H9 (cell line): ENCODE measurements at regions not wholly inside any gene's neighbourhood (a gene's known extent, or its start where the extent isn't known, plus 50 kb on each side); places are given as distances from the start of the nearest gene placed in this dataset.

Experiments
- DNase-seq: peaks from one replicate; pipeline ENCODE4 v3.0.0-alpha.2; 2017
- H2AFZ ChIP-seq: one replicate; pipeline ENCODE4 v1.6.1; 2013; ENCODE audit warnings: mild to moderate bottlenecking, low read length, control low read depth, moderate library complexity
- H2AK5ac ChIP-seq: 2 replicates; pipeline ENCODE4 v1.6.1; 2013; ENCODE audit warnings: low read length, control low read depth, mixed read lengths; ENCODE audit not compliant: insufficient read length
- H2BK120ac ChIP-seq: one replicate; pipeline ENCODE4 v1.6.1; 2013; ENCODE audit warnings: low read depth, mild to moderate bottlenecking, low read length, control low read depth, inconsistent platforms; ENCODE audit not compliant: poor library complexity, severe bottlenecking
- H2BK12ac ChIP-seq: 2 replicates; pipeline ENCODE4 v1.6.1; 2013; ENCODE audit warnings: low read length, control low read depth, mixed read lengths, low read depth; ENCODE audit not compliant: insufficient read length
- H2BK15ac ChIP-seq: 2 replicates; pipeline ENCODE4 v1.6.1; 2013; ENCODE audit warnings: low read depth, low read length, control low read depth
- H2BK20ac ChIP-seq: one replicate; pipeline ENCODE4 v1.6.1; 2013; ENCODE audit warnings: low read depth, mild to moderate bottlenecking, low read length, control low read depth, inconsistent platforms; ENCODE audit not compliant: poor library complexity, severe bottlenecking
- H2BK5ac ChIP-seq: 2 replicates; pipeline ENCODE4 v1.6.1; 2013; ENCODE audit warnings: low read length, control low read depth, mixed read lengths; ENCODE audit not compliant: insufficient read length
- H3K14ac ChIP-seq: 2 replicates; pipeline ENCODE4 v1.6.1; 2013; ENCODE audit warnings: low read length, control low read depth; ENCODE audit not compliant: insufficient read depth
- H3K18ac ChIP-seq: 2 replicates; pipeline ENCODE4 v1.6.1; 2013; ENCODE audit warnings: low read depth, mild to moderate bottlenecking, mixed read lengths, low read length, control low read depth; ENCODE audit not compliant: insufficient read length
- H3K23ac ChIP-seq: 2 replicates; pipeline ENCODE4 v1.6.1; 2013; ENCODE audit warnings: low read length, control low read depth, mixed read lengths, low read depth; ENCODE audit not compliant: insufficient read length
- H3K23me2 ChIP-seq: 2 replicates; pipeline ENCODE4 v1.6.1; 2013; ENCODE audit warnings: low read depth, mild to moderate bottlenecking, mixed read lengths, low read length, control low read depth; ENCODE audit not compliant: insufficient read length, poor library complexity, severe bottlenecking
- H3K27ac ChIP-seq: 2 replicates; pipeline ENCODE4 v1.5.1; 2013; ENCODE audit warnings: low read length, control low read depth, mixed read lengths, low read depth; ENCODE audit not compliant: insufficient read length
- H3K27me3 ChIP-seq: 2 replicates; pipeline ENCODE4 v1.6.1; 2013; ENCODE audit warnings: low read length, control low read depth, inconsistent platforms; ENCODE audit not compliant: insufficient read depth
- H3K4ac ChIP-seq: 2 replicates; pipeline ENCODE4 v1.6.1; 2013; ENCODE audit warnings: low read depth, mild to moderate bottlenecking, control low read depth, inconsistent platforms, low read length, moderate library complexity
- H3K4me1 ChIP-seq: 2 replicates; pipeline ENCODE4 v1.6.1; 2013; ENCODE audit warnings: low read length, control low read depth, inconsistent platforms; ENCODE audit not compliant: insufficient read depth
- H3K4me2 ChIP-seq: 2 replicates; pipeline ENCODE4 v1.6.1; 2013; ENCODE audit warnings: low read length, control low read depth, mixed read lengths; ENCODE audit not compliant: insufficient read length, insufficient read depth
- H3K56ac ChIP-seq: 2 replicates; pipeline ENCODE4 v1.6.1; 2013; ENCODE audit warnings: low read depth, mild to moderate bottlenecking, mixed read lengths, low read length, control low read depth; ENCODE audit not compliant: insufficient read length
- H3K79me1 ChIP-seq: 2 replicates; pipeline ENCODE4 v1.6.1; 2013; ENCODE audit warnings: low read depth, mild to moderate bottlenecking, moderate library complexity, low read length, control low read depth, inconsistent platforms; ENCODE audit not compliant: insufficient read depth, poor library complexity, severe bottlenecking
- H3K79me2 ChIP-seq: 2 replicates; pipeline ENCODE4 v1.6.1; 2013; ENCODE audit warnings: low read length, control low read depth, inconsistent platforms; ENCODE audit not compliant: insufficient read depth
- H3K9ac ChIP-seq: 2 replicates; pipeline ENCODE4 v1.6.1; 2013; ENCODE audit warnings: low read length, control low read depth, mixed read lengths; ENCODE audit not compliant: insufficient read length; ENCODE audit errors: extremely low read depth
- H3K9me3 ChIP-seq: one replicate; pipeline ENCODE4 v1.6.1; 2013; ENCODE audit warnings: low read depth, low read length, inconsistent platforms; ENCODE audit not compliant: control insufficient read depth
- H3T11ph ChIP-seq: one replicate; pipeline ENCODE4 v1.6.1; 2013; ENCODE audit warnings: mild to moderate bottlenecking, low read length, control low read depth, inconsistent platforms
- H4K20me1 ChIP-seq: one replicate; pipeline ENCODE4 v1.6.1; 2013; ENCODE audit not compliant: control insufficient read depth, insufficient read length, insufficient read depth
- H4K5ac ChIP-seq: 2 replicates; pipeline ENCODE4 v1.6.1; 2013; ENCODE audit warnings: low read depth, mild to moderate bottlenecking, mixed read lengths, low read length, control low read depth; ENCODE audit not compliant: insufficient read length
- H4K8ac ChIP-seq: replicated peaks from 2 replicates; pipeline ENCODE4 v1.6.1; 2013; ENCODE audit warnings: low read length, control low read depth, mixed read lengths, low read depth; ENCODE audit not compliant: insufficient read length
- H4K91ac ChIP-seq: 2 replicates; pipeline ENCODE4 v1.6.1; 2013; ENCODE audit warnings: low read depth, mild to moderate bottlenecking, moderate library complexity, mixed read lengths, low read length, control low read depth; ENCODE audit not compliant: insufficient read length
- H3K27ac Mint-ChIP-seq, 3 experiments: 2 replicates in 2 of 3; 3 replicates in 1 of 3; pipeline ENCODE4 v1.8.0; 2020 to 2021; ENCODE audit warnings: mixed read lengths in 3 of 3, mild to moderate bottlenecking in 1 of 3, moderate library complexity in 1 of 3
- H3K27me3 Mint-ChIP-seq: 2 replicates; pipeline ENCODE4 v1.8.0; 2021; ENCODE audit warnings: low read depth, mild to moderate bottlenecking, moderate library complexity, mixed read lengths
- H3K36me3 Mint-ChIP-seq, 3 experiments: 2 replicates in 2 of 3; 3 replicates in 1 of 3; pipeline ENCODE4 v1.8.0; 2020 to 2021; ENCODE audit warnings: low read depth in 3 of 3, mixed read lengths in 3 of 3; ENCODE audit not compliant: insufficient read depth in 1 of 3
- H3K4me1 Mint-ChIP-seq, 2 experiments: 2 replicates each; pipeline ENCODE4 v1.8.0; 2020; ENCODE audit warnings: mixed read lengths in 2 of 2
- H3K4me3 Mint-ChIP-seq, 2 experiments: 2 replicates in 1 of 2; 3 replicates in 1 of 2; pipeline ENCODE4 v1.8.0; 2020 to 2021; ENCODE audit warnings: mild to moderate bottlenecking in 2 of 2, mixed read lengths in 2 of 2, moderate library complexity in 1 of 2
- H3K9me3 Mint-ChIP-seq, 2 experiments: 2 replicates in 1 of 2; 3 replicates in 1 of 2; pipeline ENCODE4 v1.8.0; 2020; ENCODE audit warnings: mild to moderate bottlenecking in 2 of 2, mixed read lengths in 2 of 2, moderate library complexity in 1 of 2
- CTCF ChIP-seq: fragments of 200-600 bp; sonication (generic); conservative IDR thresholded peaks from 3 replicates; pipeline ENCODE4 v1.8.0; 2021; ENCODE audit warnings: antibody characterized with exemption, mild to moderate bottlenecking
- WGBS: extraction: QIAGEN DNeasy Blood & Tissue Kit; methylation state at CpG from one replicate; pipeline ENCODE4 v1.1.7; 2013; ENCODE audit warnings: missing lambda C conversion rate, low lambda C conversion rate, mixed read lengths; ENCODE audit not compliant: insufficient read length; ENCODE audit errors: extremely low coverage; 5-methylcytosine and 5-hydroxymethylcytosine counted together

DNA sequence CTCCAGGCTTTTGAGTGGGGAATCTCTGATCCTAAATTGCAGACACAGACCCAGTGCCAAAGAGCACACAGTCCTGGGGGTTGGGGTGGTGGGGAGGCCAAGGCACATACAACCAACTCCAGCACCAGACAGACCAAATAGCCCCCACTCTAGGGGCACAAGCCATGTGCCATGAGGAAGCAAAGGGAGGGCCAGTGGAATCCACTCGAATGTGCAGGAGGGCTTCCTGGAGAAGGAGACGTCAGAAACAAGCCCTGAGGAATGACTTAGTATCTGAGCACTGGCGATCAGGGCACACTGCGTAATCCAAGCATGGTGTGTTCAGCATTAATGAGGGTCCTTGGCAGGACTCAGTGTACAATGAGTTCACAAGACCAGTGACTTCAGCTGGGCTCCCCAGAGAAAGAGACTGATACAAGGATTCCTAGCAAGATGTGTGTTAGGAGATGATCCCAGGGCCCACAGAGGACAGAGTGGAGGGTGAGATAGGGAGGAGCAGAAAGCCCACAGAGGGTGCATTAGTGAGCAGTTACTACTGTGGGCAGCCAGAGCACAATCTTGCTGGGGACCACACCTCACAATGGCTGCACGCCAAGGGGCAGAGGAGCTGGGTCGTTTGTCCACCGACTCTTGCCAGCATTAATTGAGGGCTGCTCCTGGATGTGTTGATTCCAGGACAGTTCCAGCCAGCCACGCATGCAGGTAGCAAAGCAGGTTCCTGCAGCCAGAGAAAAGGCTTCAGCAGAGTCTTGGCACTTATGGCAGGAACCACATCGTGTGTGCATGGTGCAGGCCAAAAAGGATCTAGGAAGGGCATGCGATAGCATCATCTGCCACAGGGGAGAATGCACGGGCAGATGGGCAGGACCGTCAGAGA lies 152.6 kb upstream of the VSTM2B start:
- Histone ChIP-seq H2BK15ac (no peak overlapping the region), H2BK120ac (no peak overlapping the region), H3K56ac (no peak overlapping the region), H3K23me2 (no peaks in the 10 kb centered on the region), H3K9ac (no peak overlapping the region), H3K9me3 (no peaks in the 10 kb centered on the region), H3K4me1 (0 out of 2 replicates have a peak, but pooled peaks cover 2% of the 10 kb centered on the region), H2AK5ac (no peak overlapping the region), H4K20me1 (no peaks in the 10 kb centered on the region), H3T11ph (no peak overlapping the region), H3K4me2 (no peak overlapping the region), H4K5ac (no peak overlapping the region), H4K91ac (no peak overlapping the region), H3K18ac (no peak overlapping the region), H3K79me2 (no peaks in the 10 kb centered on the region), H3K27me3 (no peaks in the 10 kb centered on the region), H2BK12ac (no peak overlapping the region), H3K79me1 (no peaks in the 10 kb centered on the region), H3K23ac (no peak overlapping the region), H3K14ac (no peak overlapping the region), H4K8ac (no peak overlapping the region), H2BK5ac (no peak overlapping the region), H2BK20ac (no peak overlapping the region), H3K4ac (no peak overlapping the region), H3K27ac (no peak overlapping the region), H2AFZ (no peak overlapping the region)
- TF ChIP-seq CTCF: no peak
- Mint-ChIP-seq H3K4me3 (no peak overlapping the region), H3K4me1 (peaks cover 9 to 16% of the 10 kb centered on the region in 2 experiments), H3K27me3 (peaks cover 5% of the 10 kb centered on the region), H3K27ac (no peak overlapping the region; a peak in 3 of 7 replicates), H3K36me3 (no peaks in the 10 kb centered on the region), H3K9me3 (no peaks in the 10 kb centered on the region)
- WGBS: no CpG with 5 or more reads among the region's 12 CpGs
- DNase-seq: peak; percentile 21
